ENCODE measurements at regions not wholly inside any gene's neighbourhood (a gene's known extent, or its start where the extent isn't known, plus 50 kb on each side); places are given as distances from the start of the nearest gene placed in this dataset.

DNA sequence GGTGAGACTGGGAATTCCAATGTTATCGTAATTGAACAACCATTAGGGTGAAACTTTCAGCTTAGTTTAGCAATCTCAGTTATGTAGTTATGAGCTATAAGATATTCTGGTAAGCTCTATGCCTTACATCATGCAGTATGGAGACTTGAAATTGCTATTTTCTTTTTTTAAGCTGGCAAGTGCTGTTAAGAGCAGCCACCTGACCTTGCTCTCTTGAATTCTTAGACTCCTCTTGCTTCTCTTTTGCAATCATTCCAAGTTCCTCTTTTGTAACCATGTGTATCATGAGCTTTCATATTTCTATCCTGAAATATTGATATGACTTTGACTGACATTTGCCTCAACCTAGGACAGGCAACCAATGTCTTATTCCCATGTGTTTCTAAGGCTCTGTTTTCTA is 446.3 kb upstream of the SLC35B3 start:
- H3K4me3 ChIP-seq (ENCODE audit: low read depth, low read length) = no peak overlapping the region
- no peak for TF ChIP-seq CTCF (IDR thresholded peaks at IDR 0.05; ENCODE audit: low read depth, low read length)

DNA sequence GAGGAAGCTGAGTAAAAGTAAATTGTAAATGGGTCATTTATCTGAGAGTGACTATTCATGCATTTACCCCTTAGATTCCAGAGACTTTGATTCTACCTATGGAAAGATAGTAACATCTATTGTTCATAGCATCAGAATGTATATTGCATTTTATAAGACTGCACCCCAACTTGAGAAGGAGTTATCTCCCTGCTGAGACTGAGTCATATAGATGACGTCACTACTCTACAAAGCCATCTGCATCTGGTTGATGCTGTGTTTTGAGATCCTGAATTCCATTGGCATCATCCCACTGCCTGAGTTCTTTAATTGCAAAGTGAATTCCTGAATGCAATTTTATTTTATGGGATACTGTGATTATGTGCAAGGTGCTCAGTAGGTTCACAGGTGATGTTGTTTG is 444.0 kb upstream of the SLC35B3 start:
- TF ChIP-seq CTCF (IDR thresholded peaks at IDR 0.05; ENCODE audit: low read depth, low read length) = no peak

GRCh38 chr6:8875986-8876385 is 440.6 kb upstream of the SLC35B3 start:
- no peak overlapping the region for H3K4me3 ChIP-seq (ENCODE audit: low read depth, low read length)

More for the DNA sequence above, 444.0 kb upstream of the SLC35B3 start:
- no peak overlapping the region for H3K4me3 ChIP-seq (ENCODE audit: low read depth, low read length)

GRCh38 chr6:8872589-8872988 is 437.2 kb upstream of the SLC35B3 start:
- no peak for TF ChIP-seq CTCF (IDR thresholded peaks at IDR 0.05; ENCODE audit: low read depth, low read length)

More at GRCh38 chr6:8875986-8876385, 440.6 kb upstream of the SLC35B3 start:
- TF ChIP-seq CTCF (IDR thresholded peaks at IDR 0.05; ENCODE audit: low read depth, low read length) = no peak

GRCh38 chr6:8865451-8865850 is 430.1 kb upstream of the SLC35B3 start:
- TF ChIP-seq CTCF (IDR thresholded peaks at IDR 0.05; ENCODE audit: low read depth, low read length) = no peak
- H3K4me3 ChIP-seq (ENCODE audit: low read depth, low read length) = no peak overlapping the region

More at GRCh38 chr6:8872589-8872988, 437.2 kb upstream of the SLC35B3 start:
- H3K4me3 ChIP-seq (ENCODE audit: low read depth, low read length) = no peak overlapping the region

GRCh38 chr6:8860671-8861070 is 425.3 kb upstream of the SLC35B3 start:
- no peak overlapping the region for H3K4me3 ChIP-seq (ENCODE audit: low read depth, low read length)
- TF ChIP-seq CTCF (IDR thresholded peaks at IDR 0.05; ENCODE audit: low read depth, low read length) = no peak

DNA sequence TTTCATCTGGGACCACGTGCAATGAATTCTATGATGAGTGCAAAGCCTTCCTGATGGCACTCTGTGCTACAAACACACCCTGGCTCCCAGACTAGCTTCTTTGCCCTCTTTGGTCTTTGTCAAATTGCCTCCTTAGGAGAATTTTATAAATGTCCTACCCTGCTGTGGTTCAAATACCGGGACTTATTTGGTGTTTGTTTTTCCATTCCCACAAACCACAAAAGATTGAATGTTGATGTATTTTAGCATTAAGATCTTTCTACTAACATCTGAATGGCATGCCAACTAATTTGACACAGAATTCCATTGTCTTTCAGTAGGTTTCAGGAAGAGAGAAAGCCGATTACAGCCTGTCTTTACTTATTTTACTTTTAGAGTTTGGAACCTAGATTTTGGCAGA is 424.2 kb upstream of the SLC35B3 start:
- H3K4me3 ChIP-seq (ENCODE audit: low read depth, low read length) = no peak overlapping the region
- no peak for TF ChIP-seq CTCF (IDR thresholded peaks at IDR 0.05; ENCODE audit: low read depth, low read length)

Data from WI38 (cell line).